ENCODE measurements at regions not wholly inside any gene's neighbourhood (a gene's known extent, or its start where the extent isn't known, plus 50 kb on each side); places are given as distances from the start of the nearest gene placed in this dataset.

- no peak for DNase-seq (ENCODE audit: low spot score)
- no peak for TF ChIP-seq CTCF (IDR thresholded peaks at IDR 0.05)
- peaks cover 13% of the 10 kb centered on the region in 2 donors for H3K4me1 ChIP-seq (ENCODE audit: control insufficient read depth in 1 of 2, low read depth in 2 of 2)
These were observed 158.6 kb upstream of the CCND2 start for GRCh38 chr12:4114986-4115385.

GRCh38 chr12:4112734-4113325, 160.7 kb upstream of the CCND2 start:
- TF ChIP-seq CTCF (IDR thresholded peaks at IDR 0.05) = no peak
- ATAC-seq (ENCODE audit: insufficient number of reproducible peaks, low FRiP score, low read depth) (no peak), DNase-seq (ENCODE audit: low spot score) (no peak)
- Histone ChIP-seq H3K36me3 (no peaks in the 10 kb centered on the region), H3K27ac (no peak overlapping the region), H3K4me3 (no peak overlapping the region), H3K9me3 (no peaks in the 10 kb centered on the region), H3K27me3 (replicated peaks; ENCODE audit: insufficient read depth) (no peaks in the 10 kb centered on the region), H3K4me1 (ENCODE audit: control insufficient read depth in 1 of 2, low read depth in 2 of 2) (peaks cover 11 to 13% of the 10 kb centered on the region in 2 donors)

More at GRCh38 chr12:4114986-4115385, 158.6 kb upstream of the CCND2 start:
- no peak overlapping the region for H3K27ac ChIP-seq
- no peak for ATAC-seq (ENCODE audit: insufficient number of reproducible peaks, low FRiP score, low read depth)
- H3K36me3 ChIP-seq = no peaks in the 10 kb centered on the region
- no peak overlapping the region for H3K4me3 ChIP-seq
- no peaks in the 10 kb centered on the region for H3K9me3 ChIP-seq
- H3K27me3 ChIP-seq (replicated peaks; ENCODE audit: insufficient read depth) = no peaks in the 10 kb centered on the region

GRCh38 chr12:4112290-4112689, 161.3 kb upstream of the CCND2 start:
- TF ChIP-seq CTCF (IDR thresholded peaks at IDR 0.05) = no peak
- Histone ChIP-seq H3K27ac (no peak overlapping the region), H3K4me1 (ENCODE audit: control insufficient read depth in 1 of 2, low read depth in 2 of 2) (peaks cover 5 to 12% of the 10 kb centered on the region in 2 donors), H3K27me3 (replicated peaks; ENCODE audit: insufficient read depth) (no peaks in the 10 kb centered on the region), H3K4me3 (no peak overlapping the region), H3K9me3 (no peaks in the 10 kb centered on the region), H3K36me3 (no peaks in the 10 kb centered on the region)
- DNase-seq (ENCODE audit: low spot score) = no peak
- ATAC-seq (ENCODE audit: insufficient number of reproducible peaks, low FRiP score, low read depth) = no peak

- H3K27me3 ChIP-seq (replicated peaks; ENCODE audit: insufficient read depth) = no peaks in the 10 kb centered on the region
- H3K27ac ChIP-seq = no peak overlapping the region
- TF ChIP-seq CTCF (IDR thresholded peaks at IDR 0.05) = no peak
- no peaks in the 10 kb centered on the region for H3K36me3 ChIP-seq
- ATAC-seq (ENCODE audit: insufficient number of reproducible peaks, low FRiP score, low read depth) (no peak), DNase-seq (ENCODE audit: low spot score) (no peak)
- H3K9me3 ChIP-seq = no peaks in the 10 kb centered on the region
- H3K4me3 ChIP-seq = no peak overlapping the region
- no peaks in the 10 kb centered on the region for H3K4me1 ChIP-seq (ENCODE audit: control insufficient read depth in 1 of 2, low read depth in 2 of 2)
These were observed 162.6 kb upstream of the CCND2 start for GRCh38 chr12:4111010-4111409.

GRCh38 chr12:4109826-4110225, 163.7 kb upstream of the CCND2 start:
- Histone ChIP-seq H3K4me3 (no peak overlapping the region), H3K9me3 (no peaks in the 10 kb centered on the region), H3K36me3 (no peaks in the 10 kb centered on the region), H3K27me3 (replicated peaks; ENCODE audit: insufficient read depth) (no peaks in the 10 kb centered on the region), H3K4me1 (ENCODE audit: control insufficient read depth in 1 of 2, low read depth in 2 of 2) (no peaks in the 10 kb centered on the region), H3K27ac (no peak overlapping the region)
- TF ChIP-seq CTCF (IDR thresholded peaks at IDR 0.05) = no peak
- ATAC-seq (ENCODE audit: insufficient number of reproducible peaks, low FRiP score, low read depth) (no peak), DNase-seq (ENCODE audit: low spot score) (no peak)
